SH-SY5Y (cell line): ENCODE measurements at regions not wholly inside any gene's neighbourhood (a gene's known extent, or its start where the extent isn't known, plus 50 kb on each side); places are given as distances from the start of the nearest gene placed in this dataset.

Experiments used
- GATA2 ChIP-seq: IDR thresholded peaks from 2 replicates; pipeline ENCODE4 v1.6.1; 2011; ENCODE audit warnings: mild to moderate bottlenecking, low read depth, low read length
- GATA3 ChIP-seq: IDR thresholded peaks from 2 replicates; pipeline ENCODE4 v1.6.1; 2011; ENCODE audit warnings: low read depth, mild to moderate bottlenecking, low read length, moderate library complexity

DNA sequence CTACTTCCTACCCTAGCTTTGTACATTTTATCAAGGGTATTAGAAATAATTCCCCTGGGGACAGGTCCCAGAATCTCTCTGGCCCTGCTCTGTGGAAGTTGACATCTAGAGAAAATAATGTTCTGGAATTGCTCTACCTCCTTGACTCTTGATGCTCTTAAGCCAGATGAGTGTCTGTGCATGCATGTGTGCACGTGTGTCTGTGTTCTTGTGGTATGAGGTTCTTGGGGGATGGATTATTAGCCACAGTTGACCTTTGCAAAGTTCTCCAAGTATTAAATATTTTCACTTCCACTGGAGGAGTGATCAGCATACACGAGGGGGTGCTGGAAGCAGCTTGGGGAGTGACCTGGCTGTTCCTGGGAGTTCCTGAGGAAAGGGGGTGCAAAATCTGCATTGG is 61.2 kb upstream of the PELI1 start:
- TF ChIP-seq GATA2 (no peak), GATA3 (no peak)
